Upper lobe of left lung (tissue), 4 donors: ENCODE measurements at regions not wholly inside any gene's neighbourhood (a gene's known extent, or its start where the extent isn't known, plus 50 kb on each side); places are given as distances from the start of the nearest gene placed in this dataset.

Experiments
- POLR2A ChIP-seq, 4 donors: fragments of 450-650 bp; IDR thresholded peaks; one replicate each; pipeline ENCODE4 v1.5.1; 2016 to 2017; ENCODE audit warnings: antibody characterized with exemption in 4 of 4, mild to moderate bottlenecking in 2 of 4
- TF ChIP-seq, protein P1 (sequence below), 6 experiments: fragments of 450-650 bp in 4 of 6; fragments of 200-600 bp in 2 of 6; sonication (generic) in 2 of 6; IDR thresholded peaks; one replicate each; pipeline ENCODE4 v1.5.1; 2016 to 2019; ENCODE audit warnings: antibody characterized with exemption in 6 of 6

DNA sequence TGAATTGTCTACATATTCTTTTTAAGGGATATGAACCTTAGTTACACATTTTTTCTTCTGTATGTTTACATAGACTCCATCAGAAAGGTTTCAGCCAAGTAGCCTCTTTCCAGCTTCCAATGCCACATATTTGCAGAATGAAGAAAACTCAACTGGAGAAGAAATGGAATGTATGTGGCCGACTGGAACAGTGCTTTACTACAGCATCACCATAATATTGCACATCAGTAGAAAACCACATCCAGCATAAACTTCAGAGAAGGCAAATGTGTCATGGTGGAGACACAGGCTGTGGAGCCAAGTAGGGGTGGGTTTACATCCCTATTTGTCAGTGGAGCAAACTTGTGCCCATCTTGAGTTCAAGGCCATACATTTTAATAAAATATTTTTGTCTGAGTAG lies 204.8 kb upstream of the LDB2 start:
- TF ChIP-seq, protein P1, sequence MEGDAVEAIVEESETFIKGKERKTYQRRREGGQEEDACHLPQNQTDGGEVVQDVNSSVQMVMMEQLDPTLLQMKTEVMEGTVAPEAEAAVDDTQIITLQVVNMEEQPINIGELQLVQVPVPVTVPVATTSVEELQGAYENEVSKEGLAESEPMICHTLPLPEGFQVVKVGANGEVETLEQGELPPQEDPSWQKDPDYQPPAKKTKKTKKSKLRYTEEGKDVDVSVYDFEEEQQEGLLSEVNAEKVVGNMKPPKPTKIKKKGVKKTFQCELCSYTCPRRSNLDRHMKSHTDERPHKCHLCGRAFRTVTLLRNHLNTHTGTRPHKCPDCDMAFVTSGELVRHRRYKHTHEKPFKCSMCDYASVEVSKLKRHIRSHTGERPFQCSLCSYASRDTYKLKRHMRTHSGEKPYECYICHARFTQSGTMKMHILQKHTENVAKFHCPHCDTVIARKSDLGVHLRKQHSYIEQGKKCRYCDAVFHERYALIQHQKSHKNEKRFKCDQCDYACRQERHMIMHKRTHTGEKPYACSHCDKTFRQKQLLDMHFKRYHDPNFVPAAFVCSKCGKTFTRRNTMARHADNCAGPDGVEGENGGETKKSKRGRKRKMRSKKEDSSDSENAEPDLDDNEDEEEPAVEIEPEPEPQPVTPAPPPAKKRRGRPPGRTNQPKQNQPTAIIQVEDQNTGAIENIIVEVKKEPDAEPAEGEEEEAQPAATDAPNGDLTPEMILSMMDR (IDR thresholded peaks at IDR 0.05), result no peak
- no peak for TF ChIP-seq POLR2A (IDR thresholded peaks at IDR 0.05)
